Left kidney (tissue), 1 donor: ENCODE measurements at regions not wholly inside any gene's neighbourhood (a gene's known extent, or its start where the extent isn't known, plus 50 kb on each side); places are given as distances from the start of the nearest gene placed in this dataset.
"Not testable (repeated sequence)": the region's sequence is repeated elsewhere in the genome, so short reads cannot be mapped to it uniquely, and the experiment has no call there.

ENCODE experiments used
- DNase-seq: peaks from one replicate; pipeline ENCODE4 v3.0.0-alpha.2; 2013

- DNase-seq = no peak
These were observed 132.2 kb upstream of the FUNDC1 start for GRCh38 chrX:44674906-44675305.

GRCh38 chrX:44669626-44670025 lies 127.0 kb upstream of the FUNDC1 start:
- no peak for DNase-seq

- no peak for DNase-seq
These were observed 125.1 kb upstream of the FUNDC1 start for GRCh38 chrX:44667771-44668170.

- not testable (repeated sequence) for DNase-seq
These were observed 115.1 kb upstream of the FUNDC1 start for GRCh38 chrX:44657718-44658246.

GRCh38 chrX:44651358-44651757 lies 108.7 kb upstream of the FUNDC1 start:
- no peak for DNase-seq

- DNase-seq = no peak
These were observed 101.1 kb upstream of the FUNDC1 start for GRCh38 chrX:44643723-44644122.

- no peak for DNase-seq
These were observed 94.6 kb upstream of the FUNDC1 start for GRCh38 chrX:44637282-44637681.

GRCh38 chrX:44621078-44621477 lies 78.4 kb upstream of the FUNDC1 start:
- DNase-seq = no peak

- no peak for DNase-seq
These were observed 76.4 kb upstream of the FUNDC1 start for GRCh38 chrX:44619039-44619438.

- no peak for DNase-seq
These were observed 53.6 kb upstream of the FUNDC1 start for GRCh38 chrX:44596277-44596676.
